ENCODE measurements at regions not wholly inside any gene's neighbourhood (a gene's known extent, or its start where the extent isn't known, plus 50 kb on each side); places are given as distances from the start of the nearest gene placed in this dataset.

GRCh38 chr4:116413222-116413621 lies 672.2 kb downstream of the TRAM1L1 start:
- no peak for DNase-seq (ENCODE audit: low spot score)

GRCh38 chr4:116401293-116401692 lies 684.1 kb downstream of the TRAM1L1 start:
- DNase-seq (ENCODE audit: low spot score) = no peak

DNA sequence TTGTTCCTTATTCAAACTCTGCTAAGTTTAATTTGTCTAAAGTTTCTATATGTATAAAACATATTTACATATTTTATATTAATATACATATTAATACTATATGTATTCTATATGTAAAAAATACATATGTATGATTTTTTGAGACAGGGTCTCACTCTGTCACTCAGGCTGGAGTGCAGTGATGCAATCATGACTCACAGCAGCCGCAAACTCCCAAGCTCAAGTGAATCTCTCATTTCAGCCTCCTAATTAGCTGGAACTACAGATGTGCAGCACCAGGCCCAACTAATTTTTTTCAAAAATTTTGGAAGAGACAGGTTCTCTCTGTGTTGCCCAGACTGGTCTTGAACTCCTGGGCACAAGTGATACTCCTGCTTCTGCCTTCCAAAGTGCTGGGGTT lies 684.9 kb downstream of the TRAM1L1 start:
- no peak for DNase-seq (ENCODE audit: low spot score)

DNA sequence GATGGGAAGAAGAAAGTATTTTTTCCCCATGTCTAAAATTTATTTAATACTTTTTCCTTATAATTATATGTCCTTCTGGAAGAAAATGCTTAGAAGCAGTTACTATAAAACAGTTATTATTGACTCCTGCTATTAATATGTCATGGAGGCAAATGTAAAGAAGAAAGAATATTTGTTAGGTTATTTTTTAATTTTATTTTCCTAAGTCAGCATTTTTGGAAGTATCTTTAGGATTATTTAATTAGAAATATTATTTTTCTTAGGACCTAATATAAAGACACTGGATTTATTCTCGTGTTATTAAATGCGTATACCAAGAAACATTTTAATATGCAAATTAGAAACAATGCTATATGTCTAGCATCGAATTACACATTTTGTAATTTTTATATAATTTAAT lies 687.7 kb downstream of the TRAM1L1 start:
- no peak for DNase-seq (ENCODE audit: low spot score)

DNA sequence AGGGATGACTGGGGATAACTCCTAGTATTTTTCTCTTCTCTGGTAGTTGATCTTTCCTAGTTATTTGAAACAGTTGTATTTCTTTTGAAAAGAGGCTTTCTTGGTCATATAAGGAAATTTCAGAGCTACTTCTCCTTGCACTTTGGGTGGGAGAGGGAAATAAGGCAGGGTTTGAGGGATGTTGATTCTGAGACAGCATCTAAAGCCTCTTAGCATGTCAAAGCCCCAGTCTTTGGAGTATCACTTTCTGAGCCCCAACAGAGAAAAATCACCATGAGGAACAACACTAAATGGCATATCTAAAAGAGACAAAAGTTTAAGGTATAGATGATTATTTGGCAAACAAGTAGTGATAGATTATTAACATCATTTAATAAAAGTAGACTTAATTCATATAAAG lies 688.1 kb downstream of the TRAM1L1 start:
- DNase-seq (ENCODE audit: low spot score) = no peak

DNA sequence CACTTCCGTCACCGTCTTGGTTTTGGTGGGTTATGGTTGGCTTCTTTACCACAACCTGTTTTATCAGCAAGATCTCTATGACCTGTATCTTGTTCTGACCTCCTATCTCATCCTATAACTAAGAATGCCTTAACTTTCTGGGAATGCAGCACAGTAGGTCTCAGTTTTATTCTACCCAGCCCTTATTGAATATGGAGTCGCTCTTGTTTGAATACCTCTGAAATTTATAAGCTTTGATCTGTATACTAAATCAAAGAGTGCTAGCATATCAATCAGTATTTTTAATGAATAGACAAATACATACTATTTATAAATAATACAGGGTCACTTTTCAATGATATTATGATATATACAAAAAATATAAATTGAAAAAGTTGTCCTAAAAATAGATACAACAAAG lies 690.0 kb downstream of the TRAM1L1 start:
- DNase-seq (ENCODE audit: low spot score) = no peak

- no peak for DNase-seq (ENCODE audit: low spot score)
Observed at GRCh38 chr4:116391020-116391419, 694.4 kb downstream of the TRAM1L1 start.

- no peak for DNase-seq (ENCODE audit: low spot score)
Observed at GRCh38 chr4:116389139-116389538, 696.2 kb downstream of the TRAM1L1 start.

DNA sequence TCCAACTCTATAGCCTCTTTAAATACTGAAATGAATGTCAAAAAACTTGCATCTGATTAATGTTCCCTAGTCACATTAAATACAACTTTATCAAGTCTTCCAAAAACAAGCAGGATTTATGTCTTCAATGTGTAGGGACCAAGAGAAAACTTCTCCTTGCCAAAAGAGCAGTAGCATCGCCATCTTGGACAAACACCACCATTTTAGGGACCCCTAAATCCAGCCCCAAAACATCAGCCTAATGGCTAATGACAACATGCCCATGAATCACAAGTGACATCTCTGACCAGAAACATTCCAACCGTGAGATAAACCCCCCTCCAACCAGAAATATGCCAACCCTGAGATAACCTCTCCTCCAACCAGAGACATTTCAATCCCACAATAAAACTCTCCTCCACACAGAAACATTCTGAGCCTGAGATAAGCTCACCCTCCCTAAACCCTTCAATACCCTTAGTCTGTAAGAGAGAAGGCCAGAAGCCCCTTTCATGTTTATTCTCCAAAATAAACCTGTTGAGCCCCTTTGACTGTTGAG lies 697.4 kb downstream of the TRAM1L1 start:
- DNase-seq (ENCODE audit: low spot score) = no peak

- no peak for DNase-seq (ENCODE audit: low spot score)
Observed at GRCh38 chr4:116386856-116387255, 698.5 kb downstream of the TRAM1L1 start.

GRCh38 chr4:116385583-116385982 lies 699.8 kb downstream of the TRAM1L1 start:
- DNase-seq (ENCODE audit: low spot score) = no peak

DNA sequence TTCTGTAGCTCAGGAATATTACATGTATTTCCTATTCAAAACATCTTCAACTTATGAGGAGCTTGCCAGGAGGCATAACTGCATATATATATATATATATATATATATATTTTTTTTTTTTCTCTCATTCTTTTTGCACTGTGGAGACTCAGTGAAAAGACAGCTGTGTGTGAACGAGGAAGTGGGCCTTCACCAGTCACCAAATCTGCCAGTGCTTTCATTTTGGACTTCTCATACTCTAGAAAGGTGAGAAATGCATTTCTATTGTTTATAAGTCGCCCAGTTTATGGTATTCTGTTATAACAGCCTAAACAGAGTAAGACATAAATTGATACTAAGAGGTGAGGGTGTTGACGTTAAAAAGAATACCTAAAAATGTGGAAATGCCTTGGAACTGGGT lies 710.6 kb downstream of the TRAM1L1 start:
- no peak for DNase-seq (ENCODE audit: low spot score)

DNA sequence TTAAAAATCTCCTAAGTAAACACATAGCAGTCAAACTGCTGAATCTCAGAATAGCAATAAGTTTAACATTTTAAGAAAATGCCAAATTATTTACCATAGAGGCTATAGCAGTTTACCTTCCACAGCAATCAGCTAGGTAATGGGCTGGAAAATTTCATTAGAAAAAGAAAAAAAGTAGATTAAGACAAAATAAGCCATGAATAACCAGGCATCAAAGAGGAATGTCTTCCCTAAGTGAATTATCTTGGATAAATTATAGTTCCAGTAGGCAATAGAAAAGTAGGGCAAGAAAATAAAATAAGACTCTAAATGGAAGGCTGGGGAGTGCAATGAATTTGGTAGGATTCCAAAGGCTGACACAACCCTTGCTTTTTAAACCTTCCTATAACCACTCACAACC lies 722.8 kb downstream of the TRAM1L1 start:
- no peak for DNase-seq (ENCODE audit: low spot score)

DNA sequence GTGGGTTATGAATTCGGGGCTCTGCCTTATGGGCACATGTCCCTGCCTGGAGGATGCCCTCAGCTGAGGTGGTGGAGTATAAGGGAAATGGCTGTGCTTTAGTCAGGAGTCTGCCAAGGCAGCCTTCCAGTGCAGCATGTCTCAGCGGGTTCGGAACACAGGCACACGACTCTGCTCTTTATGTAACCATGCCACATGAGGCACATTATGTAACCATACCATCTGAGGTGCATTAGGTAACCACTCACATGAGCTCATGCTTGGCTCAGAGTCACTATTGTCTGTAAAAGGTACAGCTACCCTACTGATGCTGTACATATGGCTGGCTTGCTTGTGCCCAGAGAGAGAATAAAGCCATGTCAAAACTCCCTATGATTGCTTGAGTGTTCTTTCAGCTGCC lies 723.6 kb downstream of the TRAM1L1 start:
- DNase-seq (ENCODE audit: low spot score) = no peak

GRCh38 chr4:116358633-116359222 lies 726.6 kb downstream of the TRAM1L1 start:
- DNase-seq (ENCODE audit: low spot score) = peak; percentile 3

DNA sequence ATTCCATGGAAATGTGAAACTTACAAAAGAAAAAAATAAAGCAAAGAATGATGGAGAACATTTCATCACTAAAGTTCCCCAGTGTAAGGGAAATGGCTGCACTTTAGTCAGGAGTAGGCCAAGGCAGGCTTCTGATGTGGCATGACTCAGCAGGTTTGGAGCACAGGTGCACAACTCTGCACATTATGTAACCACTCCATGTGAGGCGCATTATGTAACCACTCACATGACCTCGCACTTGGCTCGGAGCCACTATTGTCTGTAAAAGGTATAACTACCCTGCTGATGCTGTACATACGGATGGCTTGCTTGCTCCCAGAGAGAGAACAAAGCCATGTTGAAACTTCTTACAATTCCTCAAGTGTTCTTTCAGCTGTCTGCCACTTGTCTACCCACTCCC lies 727.6 kb downstream of the TRAM1L1 start:
- DNase-seq (ENCODE audit: low spot score) = no peak

DNA sequence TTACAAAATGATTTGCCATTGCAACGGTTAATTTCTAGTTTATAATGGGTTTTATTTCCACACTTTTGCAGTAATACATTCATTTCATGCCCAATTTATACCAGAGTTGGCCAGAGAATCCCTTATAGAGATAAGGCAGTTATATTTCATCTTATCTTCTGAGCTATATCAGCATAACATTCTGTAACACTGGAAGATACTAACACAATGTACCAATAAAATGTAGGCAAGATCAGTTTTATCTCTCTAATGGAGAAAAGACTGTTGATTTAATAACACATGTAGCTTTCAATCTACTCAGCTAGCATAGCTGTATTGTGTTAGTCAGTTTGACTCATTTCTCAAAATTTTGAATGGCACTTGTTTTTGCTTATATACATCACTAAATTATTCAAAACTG lies 738.6 kb downstream of the TRAM1L1 start:
- DNase-seq (ENCODE audit: low spot score) = no peak

DNA sequence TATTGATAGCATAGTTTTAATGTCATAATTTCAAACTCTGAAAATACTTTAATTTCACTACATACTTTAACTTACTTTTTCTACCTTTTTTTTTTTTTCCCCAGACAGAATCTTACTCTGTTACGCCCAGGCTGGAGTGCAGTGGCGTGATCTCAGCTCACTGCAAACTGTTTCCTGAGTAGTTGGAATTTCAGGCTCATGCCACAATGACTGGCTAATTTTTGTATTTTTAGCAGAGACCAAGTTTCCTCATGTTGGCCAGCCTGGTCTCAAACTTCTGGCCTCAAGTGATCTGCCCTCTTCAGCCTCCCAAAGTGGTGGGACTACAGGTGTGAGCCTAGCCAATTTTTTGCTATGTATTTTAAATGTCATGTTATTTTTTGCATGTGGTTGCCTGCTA lies 741.6 kb downstream of the TRAM1L1 start:
- DNase-seq (ENCODE audit: low spot score) = no peak

GRCh38 chr4:116342143-116342542 lies 743.2 kb downstream of the TRAM1L1 start:
- DNase-seq (ENCODE audit: low spot score) = no peak

DNA sequence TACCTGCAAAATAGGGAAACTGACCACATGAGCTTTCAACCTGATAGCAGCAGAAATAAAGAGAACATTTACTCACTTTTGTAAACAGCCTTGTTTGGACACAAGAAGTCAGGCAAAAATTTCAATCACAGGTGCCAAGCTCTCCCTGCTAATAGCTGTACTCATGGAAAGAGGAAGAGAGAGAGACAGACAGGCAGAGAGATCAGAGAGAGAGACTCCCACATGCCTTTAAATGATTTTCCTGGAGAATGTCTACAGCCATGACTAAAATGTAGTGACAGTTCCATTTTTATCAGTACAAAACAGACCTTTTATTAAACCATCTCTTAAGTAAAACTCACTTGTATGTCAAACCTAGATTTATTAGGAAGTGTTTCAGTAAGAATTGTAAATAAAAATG lies 752.9 kb downstream of the TRAM1L1 start:
- no peak for DNase-seq (ENCODE audit: low spot score)

DNA sequence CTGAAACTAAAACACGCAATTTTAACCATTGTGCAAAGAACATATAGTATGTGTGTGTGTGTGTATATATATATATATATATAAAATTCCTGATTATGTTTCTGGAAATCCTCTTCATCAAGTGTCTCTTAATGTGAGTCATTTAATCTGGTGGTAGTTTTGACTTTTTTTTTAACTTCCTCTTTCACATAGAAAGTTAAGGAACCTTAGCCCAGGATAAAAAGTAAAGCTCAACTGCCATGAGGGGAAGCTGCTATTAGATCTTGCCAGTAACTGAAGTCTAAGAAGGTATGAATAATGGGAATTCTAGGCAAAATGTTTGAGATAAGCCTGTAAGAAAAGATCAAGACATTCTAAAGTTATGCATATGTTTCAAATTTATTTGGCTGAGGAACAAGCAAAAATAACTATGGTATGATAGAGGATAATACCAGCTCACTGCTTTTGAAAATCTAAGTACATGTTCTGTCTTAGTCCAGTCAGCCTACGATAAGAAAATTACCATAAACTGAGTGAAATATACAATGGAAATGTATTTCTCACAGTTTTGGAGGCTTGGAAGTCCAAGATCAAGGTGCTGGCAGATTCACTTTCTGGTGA lies 757.0 kb downstream of the TRAM1L1 start:
- DNase-seq (ENCODE audit: low spot score) = no peak

DNA sequence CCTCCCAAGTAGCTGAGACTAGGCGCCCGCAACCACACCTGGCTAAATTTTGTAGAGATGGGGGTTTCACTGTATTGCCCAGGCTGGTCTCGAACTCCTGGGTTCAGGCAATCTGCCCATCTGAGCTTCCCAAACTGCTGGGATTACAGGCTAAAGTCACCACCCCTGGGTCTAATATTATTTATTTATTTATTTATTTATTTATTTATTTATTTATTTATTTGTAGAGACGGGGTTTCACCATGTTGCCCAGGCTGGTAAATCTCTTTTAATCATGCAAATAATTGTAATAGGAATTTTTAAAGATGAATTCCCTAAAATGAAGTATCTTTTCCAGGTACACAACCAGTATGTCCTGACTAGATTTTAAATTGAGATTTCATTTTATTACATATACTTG lies 761.8 kb downstream of the TRAM1L1 start:
- no peak for DNase-seq (ENCODE audit: low spot score)

DNA sequence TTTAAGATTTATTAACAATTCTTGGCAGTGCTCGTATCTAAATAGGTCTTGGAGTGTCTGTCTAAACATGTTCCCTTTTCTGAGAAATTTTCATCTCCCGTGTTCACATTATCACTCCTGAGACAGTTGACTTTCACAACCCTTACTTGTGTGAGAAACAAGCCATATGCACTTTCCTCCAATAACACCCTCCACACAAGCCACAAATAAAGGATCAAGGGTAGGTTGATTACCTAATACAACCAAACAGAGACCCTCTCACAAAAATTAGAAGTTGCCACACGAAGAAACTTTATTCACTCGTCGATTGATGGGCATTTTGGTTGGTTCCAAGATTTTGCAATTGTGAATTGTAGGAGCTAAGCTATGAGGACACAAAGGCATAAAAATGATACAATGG lies 763.9 kb downstream of the TRAM1L1 start:
- DNase-seq (ENCODE audit: low spot score) = no peak

DNA sequence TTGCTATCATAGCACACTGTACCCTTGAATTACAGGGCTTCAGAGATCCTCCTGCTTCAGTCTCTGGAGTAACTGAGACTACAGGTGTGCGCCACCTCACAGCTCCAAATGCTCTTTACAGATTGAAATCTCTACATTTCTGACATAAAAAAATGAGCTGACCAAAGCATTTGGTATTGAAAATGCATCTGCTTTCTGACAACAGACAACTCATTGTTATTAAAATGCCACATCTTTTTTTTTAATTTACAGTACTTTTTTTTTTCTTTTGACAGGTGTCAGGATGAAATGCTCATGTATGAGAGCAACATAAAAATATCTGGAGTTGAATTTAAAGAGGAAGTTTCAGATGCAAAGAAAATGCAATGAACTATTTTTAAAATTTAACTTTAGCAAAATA lies 764.5 kb downstream of the TRAM1L1 start:
- DNase-seq (ENCODE audit: low spot score) = no peak

All from CD4-positive, alpha-beta T cell treated with Interleukin-6 at 100 ng/mL for 8 hours (primary cell).